Effector memory CD8-positive, alpha-beta T cell (primary cell): ENCODE measurements at regions not wholly inside any gene's neighbourhood (a gene's known extent, or its start where the extent isn't known, plus 50 kb on each side); places are given as distances from the start of the nearest gene placed in this dataset.
"Not testable (repeated sequence)": the region's sequence is repeated elsewhere in the genome, so short reads cannot be mapped to it uniquely, and the experiment has no call there.

ENCODE experiments used
- ATAC-seq: fragments of 150-1000 bp; cut with Tn5 transposase; replicated peaks from 2 replicates; pipeline ENCODE4 v1.10.0; 2021; ENCODE audit warnings: mild to moderate bottlenecking, moderate library complexity
- DNase-seq, 3 experiments: peaks; one replicate each; pipeline ENCODE4 v3.0.0; 2021
- H3K27ac Mint-ChIP-seq, 2 donors: one replicate each; pipeline ENCODE4 v1.8.0; 2022; ENCODE audit warnings: mild to moderate bottlenecking in 2 of 2, mixed read lengths in 2 of 2, moderate library complexity in 2 of 2
- H3K27me3 Mint-ChIP-seq, 2 donors: one replicate each; pipeline ENCODE4 v1.8.0; 2022; ENCODE audit warnings: mixed read lengths in 2 of 2
- H3K36me3 Mint-ChIP-seq: one replicate; pipeline ENCODE4 v1.8.0; 2022; ENCODE audit warnings: mild to moderate bottlenecking, moderate library complexity, mixed read lengths; ENCODE audit not compliant: insufficient read depth
- H3K4me1 Mint-ChIP-seq, 2 donors: one replicate each; pipeline ENCODE4 v1.8.0; 2022; ENCODE audit warnings: low read depth in 2 of 2, mixed read lengths in 2 of 2
- H3K4me3 Mint-ChIP-seq, 2 donors: one replicate each; pipeline ENCODE4 v1.8.0; 2022; ENCODE audit warnings: mild to moderate bottlenecking in 2 of 2, mixed read lengths in 2 of 2, moderate library complexity in 2 of 2
- H3K9me3 Mint-ChIP-seq, 2 donors: one replicate each; pipeline ENCODE4 v1.8.0; 2022; ENCODE audit warnings: mixed read lengths in 2 of 2

DNA sequence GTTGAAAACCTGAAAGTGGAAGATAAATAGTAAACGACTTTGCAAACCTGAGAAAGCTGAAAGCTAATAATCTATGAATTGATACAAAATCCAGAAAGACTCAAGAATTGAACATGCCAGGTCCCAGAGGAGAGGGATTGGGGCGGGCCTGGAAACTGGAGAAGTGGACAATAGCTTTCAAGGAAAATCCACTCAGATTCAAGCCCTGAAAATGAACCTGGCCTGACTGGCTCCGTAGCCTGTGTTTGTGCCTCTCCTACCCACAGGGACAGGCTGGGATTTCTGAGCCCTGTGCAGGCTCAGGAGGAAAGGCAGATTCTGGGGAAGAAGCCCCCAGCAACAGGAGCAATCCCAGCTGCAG is 274.8 kb upstream of the HS6ST1 start:
- DNase-seq, result no peak
- no peak overlapping the region for H3K4me3 Mint-ChIP-seq

DNA sequence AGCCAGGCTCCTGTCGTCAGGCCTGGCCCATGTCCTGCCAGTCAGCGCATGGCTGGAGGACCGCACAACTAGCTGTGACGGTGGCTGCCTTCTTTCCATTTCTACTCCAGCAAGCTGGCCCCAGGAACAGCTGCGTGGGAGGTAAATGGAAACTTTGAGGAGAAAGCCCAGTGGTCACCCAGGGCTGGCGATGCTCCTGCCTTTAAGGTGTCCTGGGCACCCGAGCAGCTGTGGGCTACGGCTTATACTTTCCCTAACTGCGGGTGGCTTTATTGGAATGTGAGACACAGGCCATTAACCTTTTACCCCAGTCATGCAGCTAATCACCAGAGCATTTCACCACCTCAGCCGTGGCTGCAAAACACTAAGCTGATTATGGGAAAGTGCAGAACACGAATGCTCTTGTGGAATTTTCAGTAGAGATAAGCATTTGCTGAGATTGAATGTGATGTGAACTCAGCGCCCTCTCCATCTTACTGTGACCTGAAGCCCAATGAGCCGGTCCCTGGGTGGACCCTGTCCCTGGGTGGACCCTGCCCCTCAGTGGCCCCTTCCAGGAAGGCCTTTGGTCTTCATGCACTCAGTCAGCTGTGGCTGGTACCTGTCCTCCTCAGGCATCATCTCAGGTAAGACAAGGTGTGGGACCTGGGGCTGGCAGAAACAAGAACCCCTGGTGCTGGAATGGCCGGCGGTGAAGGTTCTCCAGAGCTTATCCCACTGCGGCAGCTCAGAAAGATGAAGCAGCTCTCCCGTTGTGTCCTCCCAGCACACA is 275.4 kb upstream of the HS6ST1 start:
- Mint-ChIP-seq H3K4me1 (no peaks in the 10 kb centered on the region), H3K4me3 (no peak overlapping the region), H3K27ac (no peak overlapping the region), H3K36me3 (no peaks in the 10 kb centered on the region), H3K9me3 (no peaks in the 10 kb centered on the region), H3K27me3 (peaks cover 14 to 43% of the 10 kb centered on the region in 2 donors)
- DNase-seq, result no peak
- no peak for ATAC-seq

More for the DNA sequence above, 274.8 kb upstream of the HS6ST1 start:
- Mint-ChIP-seq H3K27ac (no peak overlapping the region), H3K36me3 (no peaks in the 10 kb centered on the region), H3K27me3 (peaks cover 16 to 44% of the 10 kb centered on the region in 2 donors), H3K4me1 (no peaks in the 10 kb centered on the region), H3K9me3 (no peaks in the 10 kb centered on the region)
- no peak for ATAC-seq

DNA sequence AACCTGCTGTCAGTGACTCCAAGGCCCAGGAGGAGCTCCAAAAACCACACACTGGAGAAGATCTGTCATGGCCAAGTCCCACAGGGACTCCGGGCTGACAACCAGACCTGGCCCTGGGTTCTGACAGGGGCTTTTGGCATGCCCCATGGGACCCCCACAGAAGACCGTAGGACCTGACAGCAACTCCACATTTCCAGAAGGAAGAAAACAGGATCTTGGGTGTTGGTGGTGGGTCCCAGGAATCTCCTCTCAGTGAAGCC is 275.9 kb upstream of the HS6ST1 start:
- ATAC-seq (no peak), DNase-seq (no peak)
- H3K4me3 Mint-ChIP-seq, result no peak overlapping the region
- H3K9me3 Mint-ChIP-seq, result no peaks in the 10 kb centered on the region
- peaks cover 9 to 38% of the 10 kb centered on the region in 2 donors for H3K27me3 Mint-ChIP-seq
- no peak overlapping the region for H3K27ac Mint-ChIP-seq
- no peaks in the 10 kb centered on the region for H3K36me3 Mint-ChIP-seq
- H3K4me1 Mint-ChIP-seq, result no peaks in the 10 kb centered on the region

DNA sequence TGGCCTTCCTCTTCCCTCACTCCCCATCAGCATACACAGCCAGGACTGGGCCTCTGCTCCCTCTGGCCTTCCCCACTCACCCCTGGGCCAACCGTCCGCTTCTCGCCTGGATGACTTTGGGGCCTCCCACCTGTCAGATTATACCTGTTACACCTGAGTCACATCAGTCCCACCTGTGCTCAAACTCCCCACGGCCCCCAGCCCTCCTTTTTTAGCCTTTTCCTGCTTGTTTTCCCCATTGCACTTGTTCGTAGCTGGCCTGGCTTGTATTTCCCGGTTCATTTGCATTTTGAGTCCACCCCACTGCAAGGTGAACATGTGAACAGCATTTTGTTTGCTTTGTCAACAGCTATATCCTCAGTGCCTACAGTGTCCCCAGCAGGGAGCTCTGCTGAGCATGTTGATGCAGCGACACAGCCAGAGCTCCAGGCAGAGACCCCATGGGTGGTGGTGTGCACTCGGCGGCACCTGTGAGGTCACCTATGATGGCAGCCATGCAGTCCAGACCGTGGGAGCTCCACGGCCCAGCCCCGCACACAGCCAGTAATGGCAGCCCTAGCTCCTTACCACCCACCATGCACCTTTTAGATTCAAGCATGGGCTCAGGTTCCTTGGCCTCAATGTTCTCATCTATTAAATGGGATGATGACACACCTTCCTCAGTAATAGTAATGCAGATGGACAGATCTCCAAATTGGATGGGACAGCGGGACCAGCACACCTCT is 276.4 kb upstream of the HS6ST1 start:
- DNase-seq (no peak), ATAC-seq (no peak)
- H3K4me3 Mint-ChIP-seq, result no peak overlapping the region
- no peaks in the 10 kb centered on the region for H3K36me3 Mint-ChIP-seq
- H3K27me3 Mint-ChIP-seq, result peaks cover 6 to 33% of the 10 kb centered on the region in 2 donors
- H3K27ac Mint-ChIP-seq, result no peak overlapping the region
- H3K4me1 Mint-ChIP-seq, result no peaks in the 10 kb centered on the region
- no peaks in the 10 kb centered on the region for H3K9me3 Mint-ChIP-seq

DNA sequence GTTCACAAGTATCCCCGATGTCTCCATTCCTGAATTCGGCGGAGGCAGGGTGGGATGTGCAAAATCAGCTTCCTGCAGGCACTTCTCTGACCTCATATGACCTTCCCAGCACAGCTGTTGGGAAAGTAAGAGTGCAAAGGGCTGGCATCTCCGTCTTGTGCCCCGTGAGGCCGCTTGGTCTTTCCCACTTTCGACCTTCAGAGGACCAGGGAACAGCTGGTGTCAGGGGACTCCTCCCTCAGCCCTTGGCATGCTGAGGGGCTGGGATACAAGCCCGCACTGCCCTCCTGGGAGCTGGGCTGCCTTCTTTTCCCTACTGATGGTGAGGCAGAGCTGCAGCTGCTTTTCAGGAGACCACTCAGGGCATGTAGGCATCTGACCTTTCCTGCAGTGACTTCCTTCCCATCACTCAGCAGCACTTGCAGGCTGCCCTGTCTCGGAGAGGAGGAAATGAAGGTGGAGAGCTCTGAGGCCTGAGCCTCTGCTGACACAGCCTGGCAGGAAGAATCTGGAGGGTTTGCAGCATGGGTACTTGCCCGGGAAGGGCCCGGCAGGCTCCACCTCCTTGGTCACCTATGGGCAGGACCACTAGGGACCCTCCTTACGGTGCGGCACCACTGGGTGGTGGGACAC is 277.2 kb upstream of the HS6ST1 start:
- H3K4me1 Mint-ChIP-seq, result no peaks in the 10 kb centered on the region
- peaks cover 6 to 25% of the 10 kb centered on the region in 2 donors for H3K27me3 Mint-ChIP-seq
- H3K27ac Mint-ChIP-seq, result no peak overlapping the region
- no peaks in the 10 kb centered on the region for H3K9me3 Mint-ChIP-seq
- no peaks in the 10 kb centered on the region for H3K36me3 Mint-ChIP-seq
- no peak for ATAC-seq
- H3K4me3 Mint-ChIP-seq, result no peak overlapping the region
- DNase-seq, result no peak

DNA sequence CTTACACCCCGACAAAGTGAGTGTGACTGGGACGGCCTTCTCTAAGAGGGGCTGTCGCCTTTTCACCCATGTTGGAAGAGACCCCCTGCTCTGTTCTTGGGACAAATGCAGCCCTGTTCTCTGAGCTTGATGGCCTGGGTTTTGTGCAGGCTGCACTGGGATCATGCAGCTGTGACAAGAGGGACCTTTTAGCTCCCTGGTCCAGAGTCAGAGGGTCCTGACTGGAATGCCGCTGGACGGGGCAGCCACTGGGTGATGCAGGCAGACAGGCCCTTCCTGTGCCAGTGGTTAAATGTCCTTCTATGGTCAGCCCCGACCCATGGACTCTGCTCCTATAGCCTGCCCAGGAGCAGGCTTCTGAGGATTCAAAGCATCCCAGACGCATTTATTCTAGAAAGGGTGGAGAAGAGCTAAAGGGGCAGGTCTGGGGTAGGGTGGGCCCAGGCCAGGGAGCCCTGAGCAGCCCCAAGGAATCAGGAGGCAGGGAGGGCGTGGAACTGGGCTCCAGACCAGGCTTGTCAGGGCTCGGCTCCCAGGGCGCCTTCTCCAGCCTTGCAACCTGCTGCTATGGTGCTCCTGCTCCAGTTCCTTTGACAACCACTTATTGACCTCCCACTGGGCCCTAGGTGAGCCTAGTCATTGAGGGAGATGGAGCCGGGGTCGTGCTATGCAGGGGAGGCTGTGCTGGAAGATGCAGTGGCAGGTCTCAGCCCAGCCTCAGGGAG is 277.9 kb upstream of the HS6ST1 start:
- Mint-ChIP-seq H3K27me3 (peaks cover 6 to 18% of the 10 kb centered on the region in 2 donors), H3K4me1 (no peaks in the 10 kb centered on the region), H3K27ac (no peak overlapping the region), H3K4me3 (no peak overlapping the region), H3K9me3 (no peaks in the 10 kb centered on the region), H3K36me3 (no peaks in the 10 kb centered on the region)
- no peak for DNase-seq
- no peak for ATAC-seq

DNA sequence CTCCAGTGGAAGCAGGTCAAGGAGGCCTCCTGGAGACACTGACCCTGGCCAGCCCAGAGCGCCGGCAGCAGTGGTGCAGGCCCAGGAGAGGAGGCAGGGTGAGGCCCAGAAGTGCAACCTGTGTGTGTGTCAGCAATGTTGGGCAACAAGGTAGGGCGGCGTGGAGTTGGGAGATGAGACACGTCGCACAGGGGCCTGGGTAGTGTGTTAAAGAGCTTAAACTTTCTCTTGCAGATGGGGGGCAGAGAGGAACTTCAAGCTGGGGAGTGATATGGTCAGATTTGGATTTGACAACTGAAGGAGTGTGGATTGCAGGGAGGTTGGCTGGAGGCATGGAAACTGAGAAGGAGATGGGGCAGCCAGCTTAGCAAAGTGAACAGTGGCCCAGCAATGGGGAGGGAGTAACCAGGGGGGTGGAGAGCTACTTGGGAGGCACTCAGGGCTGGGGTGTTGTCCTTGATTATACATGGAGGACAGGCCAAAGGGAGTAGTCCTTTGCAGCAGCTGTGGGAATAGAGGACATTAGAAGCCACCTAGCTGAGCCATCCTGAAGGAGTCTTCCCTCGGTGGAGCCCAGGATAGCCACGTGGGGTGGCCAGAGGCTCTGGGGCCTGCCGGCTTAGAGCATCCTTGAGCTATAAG is 278.6 kb upstream of the HS6ST1 start:
- H3K9me3 Mint-ChIP-seq, result no peaks in the 10 kb centered on the region
- no peaks in the 10 kb centered on the region for H3K4me1 Mint-ChIP-seq
- ATAC-seq (no peak), DNase-seq (no peak)
- H3K27ac Mint-ChIP-seq, result no peak overlapping the region
- no peaks in the 10 kb centered on the region for H3K36me3 Mint-ChIP-seq
- H3K27me3 Mint-ChIP-seq, result peaks cover 6 to 11% of the 10 kb centered on the region in 2 donors
- no peak overlapping the region for H3K4me3 Mint-ChIP-seq

DNA sequence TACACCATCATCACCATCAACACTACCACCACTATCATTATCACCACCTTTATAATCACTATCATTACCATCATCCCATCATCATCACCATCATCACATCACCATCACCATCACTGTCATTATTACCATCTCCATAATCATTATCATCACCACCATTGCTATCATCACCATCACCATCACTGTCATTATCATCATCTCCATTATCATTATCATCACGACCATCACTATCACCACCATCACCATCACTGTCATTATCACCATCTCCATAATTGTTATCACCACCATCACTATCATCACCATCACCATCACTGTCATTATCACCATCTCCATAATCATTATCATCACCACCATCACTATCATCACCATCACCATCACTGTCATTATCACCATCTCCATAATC is 279.6 kb upstream of the HS6ST1 start:
- ATAC-seq, H3K27me3 Mint-ChIP-seq, H3K4me3 Mint-ChIP-seq, H3K4me1 Mint-ChIP-seq, H3K36me3 Mint-ChIP-seq, DNase-seq, H3K27ac Mint-ChIP-seq, H3K9me3 Mint-ChIP-seq: not testable (repeated sequence)

DNA sequence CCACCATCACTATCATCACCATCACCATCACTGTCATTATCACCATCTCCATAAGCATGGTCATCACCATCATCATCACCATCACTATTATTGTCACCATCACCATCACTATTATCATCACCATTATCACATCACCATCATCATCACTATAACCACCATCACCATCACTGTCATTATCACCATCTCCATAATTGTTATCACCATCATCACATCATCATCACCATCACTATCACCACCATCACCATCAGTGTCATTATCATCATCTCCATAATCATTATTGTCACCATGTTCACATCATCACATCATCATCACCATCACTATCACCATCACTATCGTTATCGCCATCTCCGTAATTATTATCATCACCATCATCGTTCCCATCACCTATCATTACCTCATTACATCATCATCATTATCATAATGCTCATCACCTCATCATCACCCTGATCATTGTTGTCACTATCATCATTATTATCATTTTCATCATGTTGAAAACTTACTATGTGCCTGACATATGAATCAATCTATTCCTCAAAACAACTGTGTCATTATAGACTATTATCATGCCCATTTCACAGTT is 280.3 kb upstream of the HS6ST1 start:
- H3K4me3 Mint-ChIP-seq, result no peak overlapping the region
- H3K27ac Mint-ChIP-seq, result no peak overlapping the region
- no peaks in the 10 kb centered on the region for H3K36me3 Mint-ChIP-seq
- no peaks in the 10 kb centered on the region for H3K9me3 Mint-ChIP-seq
- DNase-seq (no peak), ATAC-seq (no peak)
- H3K27me3 Mint-ChIP-seq, result peaks cover 0 to 6% of the 10 kb centered on the region in 2 donors
- no peaks in the 10 kb centered on the region for H3K4me1 Mint-ChIP-seq

DNA sequence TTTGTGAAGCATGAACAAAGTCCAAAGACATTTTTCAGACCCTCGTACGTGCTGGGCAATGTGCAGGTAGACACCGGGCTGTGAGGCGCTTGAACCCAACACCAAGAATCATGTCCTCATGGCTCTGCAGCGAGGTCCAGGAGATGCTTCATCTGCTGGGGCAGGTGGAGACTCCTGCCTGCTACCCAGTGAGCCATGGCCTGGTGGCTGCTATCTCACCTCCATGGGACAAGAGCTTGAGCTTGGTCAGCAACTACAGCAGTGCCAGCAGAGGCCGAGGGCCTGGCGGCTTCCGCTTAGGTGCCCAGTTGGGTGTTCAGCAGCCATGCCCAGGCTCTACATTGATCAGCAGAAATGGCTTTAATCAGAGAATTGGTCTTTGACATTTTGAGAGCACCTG is 281.0 kb upstream of the HS6ST1 start:
- ATAC-seq (no peak), DNase-seq (no peak)
- H3K36me3 Mint-ChIP-seq, result no peaks in the 10 kb centered on the region
- peaks cover 0 to 5% of the 10 kb centered on the region in 2 donors for H3K27me3 Mint-ChIP-seq
- no peak overlapping the region for H3K27ac Mint-ChIP-seq
- H3K4me1 Mint-ChIP-seq, result no peaks in the 10 kb centered on the region
- H3K9me3 Mint-ChIP-seq, result no peaks in the 10 kb centered on the region
- H3K4me3 Mint-ChIP-seq, result no peak overlapping the region

DNA sequence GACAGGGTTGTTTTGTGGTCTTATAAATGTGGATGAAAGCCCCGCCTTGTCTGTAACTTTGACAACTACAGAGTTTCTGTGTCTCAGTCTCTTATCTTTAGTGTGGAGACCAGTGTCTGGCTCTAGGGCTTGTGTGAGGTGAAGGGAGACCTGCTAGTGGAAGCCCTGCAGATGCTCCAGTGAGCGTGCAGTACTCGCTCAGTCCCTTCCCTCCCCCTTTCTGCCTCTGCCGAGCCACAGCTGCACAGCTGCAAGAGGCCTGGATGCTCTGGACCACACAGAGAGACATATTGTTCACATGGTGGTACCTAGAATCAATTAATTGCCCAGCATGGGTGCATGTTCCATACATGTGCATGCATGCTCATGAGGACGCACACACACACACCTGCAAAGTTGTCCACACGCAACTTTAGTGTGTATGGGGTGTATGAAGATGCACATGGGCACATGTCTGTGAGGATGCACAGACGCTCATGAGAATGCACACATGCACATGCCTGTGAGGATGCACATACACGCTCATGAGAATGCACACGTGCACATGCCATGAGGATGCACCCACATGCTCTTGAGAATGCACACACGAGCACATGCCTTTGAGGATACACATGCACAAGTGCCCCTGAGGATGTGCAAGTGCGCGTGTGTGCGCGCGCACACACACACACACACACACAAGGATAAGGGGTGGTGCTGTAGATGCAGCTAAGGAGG is 282.1 kb upstream of the HS6ST1 start:
- no peaks in the 10 kb centered on the region for H3K4me1 Mint-ChIP-seq
- no peak overlapping the region for H3K4me3 Mint-ChIP-seq
- no peak for DNase-seq
- ATAC-seq, result no peak
- H3K36me3 Mint-ChIP-seq, result no peaks in the 10 kb centered on the region
- H3K27ac Mint-ChIP-seq, result no peak overlapping the region
- H3K9me3 Mint-ChIP-seq, result no peaks in the 10 kb centered on the region
- no peaks in the 10 kb centered on the region for H3K27me3 Mint-ChIP-seq

DNA sequence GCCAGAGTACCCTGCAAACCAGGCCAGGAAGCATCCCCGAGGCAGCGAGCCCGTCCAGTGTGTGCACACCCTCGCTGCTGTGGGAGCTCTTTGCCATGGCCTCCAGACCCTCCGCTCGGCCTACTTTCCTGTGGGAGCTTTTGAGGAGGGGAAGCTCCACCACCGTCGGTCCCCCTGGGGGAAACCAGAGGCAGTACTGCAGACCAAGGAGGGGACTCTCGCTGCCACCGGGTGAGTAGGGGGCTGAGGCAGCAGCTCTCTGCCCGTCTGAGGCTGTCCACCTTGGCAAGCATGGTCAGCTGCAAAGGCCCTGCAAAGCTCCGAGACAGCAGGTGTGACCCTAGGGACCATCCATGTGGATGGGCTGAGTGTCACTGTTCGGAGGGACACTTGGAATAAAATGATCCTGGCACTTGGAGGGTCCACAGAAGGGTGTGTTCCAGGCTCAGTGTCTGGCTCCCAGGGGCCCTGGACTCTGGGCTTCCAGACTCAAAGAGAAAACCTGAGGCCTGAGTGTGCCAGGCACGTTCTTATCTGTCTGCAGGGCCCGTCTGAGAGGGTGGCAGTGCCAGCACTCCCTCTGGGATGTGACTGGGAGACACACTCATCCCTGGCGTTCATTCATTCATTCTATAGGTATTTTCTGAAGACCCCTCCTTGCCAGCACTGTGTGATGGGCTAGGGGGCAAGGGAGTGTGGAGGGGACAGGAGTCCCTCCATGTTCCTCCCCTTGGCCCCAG is 282.8 kb upstream of the HS6ST1 start:
- no peak for DNase-seq
- ATAC-seq, result no peak
- Mint-ChIP-seq H3K4me3 (no peak overlapping the region), H3K27me3 (no peaks in the 10 kb centered on the region), H3K9me3 (no peaks in the 10 kb centered on the region), H3K36me3 (no peaks in the 10 kb centered on the region), H3K4me1 (no peaks in the 10 kb centered on the region), H3K27ac (no peak overlapping the region)
